Right atrium auricular region (tissue), 2 donors: ENCODE measurements at regions not wholly inside any gene's neighbourhood (a gene's known extent, or its start where the extent isn't known, plus 50 kb on each side); places are given as distances from the start of the nearest gene placed in this dataset.

Source experiments
- DNase-seq: peaks from one replicate; pipeline ENCODE4 v3.0.0-alpha.2; 2019; ENCODE audit warnings: low spot score
- H3K27ac ChIP-seq, 2 donors: fragments of 200-600 bp; sonication (generic); 1 replicate in 1 of 2; 2 replicates in 1 of 2; pipeline ENCODE4 v1.5.1; 2016 to 2019
- H3K27me3 ChIP-seq, 2 donors: fragments of 200-600 bp; sonication (generic); one replicate each; pipeline versions ENCODE4 v1.5.1 to v1.6.0; 2017 to 2019
- H3K36me3 ChIP-seq: fragments of 200-600 bp; sonication (generic); one replicate; pipeline ENCODE4 v1.5.1; 2016
- H3K4me1 ChIP-seq, 2 donors: fragments of 200-600 bp; sonication (generic); one replicate each; pipeline versions ENCODE4 v1.5.1 to v1.6.0; 2017 to 2019
- H3K4me3 ChIP-seq, 2 donors: fragments of 200-600 bp; sonication (generic); 1 replicate in 1 of 2; 2 replicates in 1 of 2; pipeline ENCODE4 v1.5.1; 2017 to 2019; ENCODE audit warnings: mild to moderate bottlenecking in 1 of 2, moderate library complexity in 1 of 2
- H3K9me3 ChIP-seq, 2 donors: fragments of 200-600 bp; sonication (generic); one replicate each; pipeline ENCODE4 v1.5.1; 2019
- TF ChIP-seq, protein P1 (sequence below), 2 donors: fragments of 200-600 bp; sonication (generic); IDR thresholded peaks; one replicate each; pipeline ENCODE4 v1.5.1; 2019; ENCODE audit warnings: antibody characterized with exemption in 2 of 2

GRCh38 chr5:153153086-153153485 lies 337.4 kb upstream of the GRIA1 start:
- TF ChIP-seq, protein P1, sequence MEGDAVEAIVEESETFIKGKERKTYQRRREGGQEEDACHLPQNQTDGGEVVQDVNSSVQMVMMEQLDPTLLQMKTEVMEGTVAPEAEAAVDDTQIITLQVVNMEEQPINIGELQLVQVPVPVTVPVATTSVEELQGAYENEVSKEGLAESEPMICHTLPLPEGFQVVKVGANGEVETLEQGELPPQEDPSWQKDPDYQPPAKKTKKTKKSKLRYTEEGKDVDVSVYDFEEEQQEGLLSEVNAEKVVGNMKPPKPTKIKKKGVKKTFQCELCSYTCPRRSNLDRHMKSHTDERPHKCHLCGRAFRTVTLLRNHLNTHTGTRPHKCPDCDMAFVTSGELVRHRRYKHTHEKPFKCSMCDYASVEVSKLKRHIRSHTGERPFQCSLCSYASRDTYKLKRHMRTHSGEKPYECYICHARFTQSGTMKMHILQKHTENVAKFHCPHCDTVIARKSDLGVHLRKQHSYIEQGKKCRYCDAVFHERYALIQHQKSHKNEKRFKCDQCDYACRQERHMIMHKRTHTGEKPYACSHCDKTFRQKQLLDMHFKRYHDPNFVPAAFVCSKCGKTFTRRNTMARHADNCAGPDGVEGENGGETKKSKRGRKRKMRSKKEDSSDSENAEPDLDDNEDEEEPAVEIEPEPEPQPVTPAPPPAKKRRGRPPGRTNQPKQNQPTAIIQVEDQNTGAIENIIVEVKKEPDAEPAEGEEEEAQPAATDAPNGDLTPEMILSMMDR (IDR thresholded peaks at IDR 0.05) = no peak
- Histone ChIP-seq H3K27me3 (no peaks in the 10 kb centered on the region), H3K36me3 (no peaks in the 10 kb centered on the region), H3K4me1 (no peaks in the 10 kb centered on the region), H3K4me3 (no peak overlapping the region), H3K9me3 (peaks cover 0 to 10% of the 10 kb centered on the region in 2 donors), H3K27ac (no peak overlapping the region)
- no peak for DNase-seq

DNA sequence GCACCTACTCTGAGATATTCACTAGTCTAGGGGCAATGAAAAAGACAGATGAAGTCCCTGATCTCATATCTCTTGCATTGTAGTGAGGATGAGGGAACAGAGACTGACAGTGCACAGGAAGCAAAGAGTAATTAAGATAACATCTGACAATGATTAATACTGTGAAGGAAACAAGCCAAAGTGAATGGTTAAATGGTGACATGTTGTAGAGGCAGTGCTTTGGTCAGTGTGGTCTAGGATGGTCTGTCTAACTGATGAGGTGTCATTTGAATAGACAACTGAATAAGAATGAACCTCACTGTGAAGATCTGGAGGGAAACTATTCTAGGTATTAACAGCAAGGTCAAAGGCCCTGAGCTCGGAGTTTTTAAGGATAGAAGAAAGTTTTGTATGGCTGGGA lies 333.3 kb upstream of the GRIA1 start:
- H3K27me3 ChIP-seq = no peaks in the 10 kb centered on the region
- H3K36me3 ChIP-seq = no peaks in the 10 kb centered on the region
- DNase-seq = no peak
- TF ChIP-seq, protein P1 (IDR thresholded peaks at IDR 0.05) = no peak
- H3K4me3 ChIP-seq = no peak overlapping the region
- H3K27ac ChIP-seq = no peak overlapping the region
- H3K4me1 ChIP-seq = no peaks in the 10 kb centered on the region
- H3K9me3 ChIP-seq = peaks cover 0 to 10% of the 10 kb centered on the region in 2 donors

DNA sequence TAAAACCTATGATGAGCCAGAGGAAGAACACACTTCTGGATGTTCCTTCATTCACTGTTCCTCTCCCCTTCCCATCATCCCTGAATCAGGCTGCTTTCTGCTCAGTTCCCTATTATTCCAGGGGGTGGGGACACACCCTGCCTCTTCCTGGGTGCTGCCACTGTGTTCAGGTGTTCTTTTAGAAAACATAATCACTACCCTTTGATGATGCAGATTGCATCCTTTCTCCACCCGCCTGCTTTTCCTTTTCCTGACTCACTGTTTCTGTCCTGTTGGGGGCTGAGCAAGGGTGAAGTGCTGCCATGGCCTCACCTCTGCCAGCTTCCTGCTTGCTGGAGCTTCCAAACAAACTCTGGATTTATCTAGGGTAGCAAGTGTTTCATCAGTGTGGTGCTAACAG lies 331.9 kb upstream of the GRIA1 start:
- no peaks in the 10 kb centered on the region for H3K4me1 ChIP-seq
- H3K27ac ChIP-seq = no peak overlapping the region
- H3K9me3 ChIP-seq = peaks cover 0 to 6% of the 10 kb centered on the region in 2 donors
- TF ChIP-seq, protein P1 (IDR thresholded peaks at IDR 0.05) = no peak
- DNase-seq = no peak
- no peaks in the 10 kb centered on the region for H3K27me3 ChIP-seq
- no peak overlapping the region for H3K4me3 ChIP-seq
- no peaks in the 10 kb centered on the region for H3K36me3 ChIP-seq

GRCh38 chr5:153159616-153160015 lies 330.9 kb upstream of the GRIA1 start:
- no peaks in the 10 kb centered on the region for H3K9me3 ChIP-seq
- TF ChIP-seq, protein P1 (IDR thresholded peaks at IDR 0.05) = no peak
- H3K4me1 ChIP-seq = no peaks in the 10 kb centered on the region
- no peak overlapping the region for H3K27ac ChIP-seq
- H3K36me3 ChIP-seq = no peaks in the 10 kb centered on the region
- no peak overlapping the region for H3K4me3 ChIP-seq
- no peak for DNase-seq
- H3K27me3 ChIP-seq = no peaks in the 10 kb centered on the region

DNA sequence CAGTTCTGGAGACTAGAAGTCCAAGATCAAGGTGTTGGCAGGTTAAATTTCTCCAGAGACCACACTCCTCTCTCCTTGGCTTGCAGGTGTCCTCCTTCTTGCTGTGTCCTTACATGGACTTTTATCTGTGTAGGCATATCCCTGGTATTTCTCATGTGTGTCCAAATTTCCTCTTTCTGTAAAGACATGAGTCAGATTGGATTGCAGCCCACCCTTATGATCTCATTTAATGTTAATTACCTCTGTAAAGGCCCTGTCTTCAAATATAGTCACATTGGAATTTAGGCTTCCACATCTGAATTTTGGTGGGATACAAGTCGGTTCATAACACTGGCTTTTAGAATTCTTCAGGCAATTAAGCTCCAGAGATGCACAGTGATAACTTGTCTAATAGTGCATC lies 322.2 kb upstream of the GRIA1 start:
- TF ChIP-seq, protein P1 (IDR thresholded peaks at IDR 0.05) = no peak
- no peak for DNase-seq
- H3K4me1 ChIP-seq = no peaks in the 10 kb centered on the region

GRCh38 chr5:153187503-153187902 lies 303.0 kb upstream of the GRIA1 start:
- no peak for DNase-seq
- Histone ChIP-seq H3K27ac (no peak overlapping the region), H3K4me3 (no peak overlapping the region), H3K36me3 (no peaks in the 10 kb centered on the region), H3K9me3 (no peaks in the 10 kb centered on the region), H3K4me1 (no peaks in the 10 kb centered on the region), H3K27me3 (no peaks in the 10 kb centered on the region)
- TF ChIP-seq, protein P1 (IDR thresholded peaks at IDR 0.05) = no peak

More for the DNA sequence above, 322.2 kb upstream of the GRIA1 start:
- H3K27me3 ChIP-seq = no peaks in the 10 kb centered on the region
- no peaks in the 10 kb centered on the region for H3K36me3 ChIP-seq
- H3K9me3 ChIP-seq = no peaks in the 10 kb centered on the region
- no peak overlapping the region for H3K4me3 ChIP-seq
- no peak overlapping the region for H3K27ac ChIP-seq
